Cardiac muscle cell (in vitro differentiated cells and primary cell): ENCODE measurements at regions not wholly inside any gene's neighbourhood (a gene's known extent, or its start where the extent isn't known, plus 50 kb on each side); places are given as distances from the start of the nearest gene placed in this dataset.
"Not testable (repeated sequence)": the region's sequence is repeated elsewhere in the genome, so short reads cannot be mapped to it uniquely, and the experiment has no call there.

Experiments
- DNase-seq, 2 donors: peaks; one replicate each; pipeline versions ENCODE4 v3.0.0 to v3.0.0-alpha.2; 2010 to 2017; ENCODE audit warnings: low read depth in 1 of 2, low spot score in 1 of 2
- H3K27ac ChIP-seq: fragments of 200-600 bp; sonication (generic); 2 replicates; pipeline ENCODE4 v1.5.1; 2016
- H3K27me3 ChIP-seq: fragments of 200-600 bp; sonication (generic); 2 replicates; pipeline ENCODE4 v1.6.0; 2016; ENCODE audit warnings: control low read depth
- H3K36me3 ChIP-seq: fragments of 200-600 bp; sonication (generic); 2 replicates; pipeline ENCODE4 v1.5.1; 2016; ENCODE audit warnings: control low read depth
- H3K4me1 ChIP-seq: fragments of 200-600 bp; sonication (generic); 2 replicates; pipeline ENCODE4 v1.8.1; 2017; ENCODE audit warnings: low read depth, mild to moderate bottlenecking, mixed run types
- H3K4me3 ChIP-seq: fragments of 200-600 bp; sonication (generic); 2 replicates; pipeline ENCODE4 v1.5.1; 2016; ENCODE audit warnings: mild to moderate bottlenecking
- H3K9me3 ChIP-seq: fragments of 200-600 bp; sonication (generic); 2 replicates; pipeline ENCODE4 v1.5.1; 2017; ENCODE audit warnings: low read depth, mild to moderate bottlenecking, control low read depth
- TF ChIP-seq, protein P1 (sequence below): IDR thresholded peaks from 2 replicates; pipeline ENCODE4 v1.5.1; 2012; ENCODE audit warnings: low read depth, mild to moderate bottlenecking, low read length

DNA sequence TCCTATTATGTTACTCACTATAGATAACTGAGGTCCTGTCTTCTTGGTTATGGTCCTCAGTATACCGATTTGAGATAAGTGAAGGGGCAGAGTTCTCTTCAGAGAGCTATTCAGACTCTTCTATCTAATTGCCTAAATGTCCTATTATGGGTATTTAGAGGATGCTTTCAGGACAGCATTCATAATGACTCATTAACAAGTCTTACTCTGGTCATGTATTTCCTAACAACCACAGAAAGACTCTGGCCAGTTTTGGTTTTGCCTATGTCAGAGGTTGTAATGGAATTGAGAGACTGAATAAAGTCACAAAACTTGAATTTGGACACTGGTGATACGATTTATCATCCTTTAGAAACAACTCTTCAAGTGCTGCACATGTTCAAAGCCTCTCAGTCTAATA, 1233.0 kb downstream of the JRKL start:
- peak in 1 of 2 donors; percentile 69 for DNase-seq
- H3K9me3 ChIP-seq = no peaks in the 10 kb centered on the region
- no peaks in the 10 kb centered on the region for H3K4me1 ChIP-seq
- no peaks in the 10 kb centered on the region for H3K36me3 ChIP-seq
- H3K27me3 ChIP-seq = no peaks in the 10 kb centered on the region
- no peak overlapping the region for H3K27ac ChIP-seq
- TF ChIP-seq, protein P1, sequence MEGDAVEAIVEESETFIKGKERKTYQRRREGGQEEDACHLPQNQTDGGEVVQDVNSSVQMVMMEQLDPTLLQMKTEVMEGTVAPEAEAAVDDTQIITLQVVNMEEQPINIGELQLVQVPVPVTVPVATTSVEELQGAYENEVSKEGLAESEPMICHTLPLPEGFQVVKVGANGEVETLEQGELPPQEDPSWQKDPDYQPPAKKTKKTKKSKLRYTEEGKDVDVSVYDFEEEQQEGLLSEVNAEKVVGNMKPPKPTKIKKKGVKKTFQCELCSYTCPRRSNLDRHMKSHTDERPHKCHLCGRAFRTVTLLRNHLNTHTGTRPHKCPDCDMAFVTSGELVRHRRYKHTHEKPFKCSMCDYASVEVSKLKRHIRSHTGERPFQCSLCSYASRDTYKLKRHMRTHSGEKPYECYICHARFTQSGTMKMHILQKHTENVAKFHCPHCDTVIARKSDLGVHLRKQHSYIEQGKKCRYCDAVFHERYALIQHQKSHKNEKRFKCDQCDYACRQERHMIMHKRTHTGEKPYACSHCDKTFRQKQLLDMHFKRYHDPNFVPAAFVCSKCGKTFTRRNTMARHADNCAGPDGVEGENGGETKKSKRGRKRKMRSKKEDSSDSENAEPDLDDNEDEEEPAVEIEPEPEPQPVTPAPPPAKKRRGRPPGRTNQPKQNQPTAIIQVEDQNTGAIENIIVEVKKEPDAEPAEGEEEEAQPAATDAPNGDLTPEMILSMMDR = no peak
- no peak overlapping the region for H3K4me3 ChIP-seq

DNA sequence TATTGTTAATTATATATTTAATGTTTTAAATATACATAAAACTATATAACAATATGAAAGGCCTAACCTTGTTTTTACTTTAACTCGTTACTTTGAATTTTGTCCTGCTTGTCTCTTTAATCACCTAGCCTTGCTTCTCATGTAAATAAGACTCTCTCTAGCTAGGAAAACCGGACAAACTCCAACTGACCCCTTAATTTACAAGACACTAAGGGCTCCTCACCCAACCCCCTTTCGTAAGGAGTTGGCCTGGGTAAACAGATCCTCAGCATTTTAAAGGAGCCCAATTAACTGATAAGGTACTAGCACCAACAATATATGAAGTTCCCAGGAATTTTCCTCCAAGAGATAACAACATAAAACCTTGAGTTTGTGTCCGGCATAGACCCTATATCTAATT, 1246.9 kb downstream of the JRKL start:
- not testable (repeated sequence) for H3K27me3 ChIP-seq, H3K27ac ChIP-seq, DNase-seq, H3K4me1 ChIP-seq, H3K9me3 ChIP-seq, H3K4me3 ChIP-seq, H3K36me3 ChIP-seq

- TF ChIP-seq, protein P1 = no peak
- Histone ChIP-seq H3K4me1 (no peaks in the 10 kb centered on the region), H3K36me3 (no peaks in the 10 kb centered on the region), H3K9me3 (no peaks in the 10 kb centered on the region), H3K27ac (no peak overlapping the region), H3K4me3 (no peak overlapping the region), H3K27me3 (no peaks in the 10 kb centered on the region)
- no peak for DNase-seq
These were observed 1247.9 kb downstream of the JRKL start for GRCh38 chr11:97637701-97638100.

- no peaks in the 10 kb centered on the region for H3K36me3 ChIP-seq
- H3K4me1 ChIP-seq = no peaks in the 10 kb centered on the region
- DNase-seq = peak in 1 of 2 donors; percentile 30
- TF ChIP-seq, protein P1 = no peak
- no peak overlapping the region for H3K4me3 ChIP-seq
- H3K27me3 ChIP-seq = no peaks in the 10 kb centered on the region
- no peaks in the 10 kb centered on the region for H3K9me3 ChIP-seq
- H3K27ac ChIP-seq = no peak overlapping the region
These were observed 1248.9 kb downstream of the JRKL start for GRCh38 chr11:97638641-97639224.

- TF ChIP-seq, protein P1 = no peak
- Histone ChIP-seq H3K4me3 (no peak overlapping the region), H3K27me3 (no peaks in the 10 kb centered on the region), H3K9me3 (no peaks in the 10 kb centered on the region), H3K36me3 (no peaks in the 10 kb centered on the region), H3K27ac (no peak overlapping the region), H3K4me1 (no peaks in the 10 kb centered on the region)
- DNase-seq = no peak
These were observed 1252.2 kb downstream of the JRKL start for GRCh38 chr11:97641988-97642387.

- H3K4me3 ChIP-seq = no peak overlapping the region
- no peaks in the 10 kb centered on the region for H3K4me1 ChIP-seq
- no peak for DNase-seq
- no peak overlapping the region for H3K27ac ChIP-seq
- no peaks in the 10 kb centered on the region for H3K36me3 ChIP-seq
- no peaks in the 10 kb centered on the region for H3K9me3 ChIP-seq
- no peaks in the 10 kb centered on the region for H3K27me3 ChIP-seq
- TF ChIP-seq, protein P1 = no peak
These were observed 1255.9 kb downstream of the JRKL start for GRCh38 chr11:97645736-97646135.
